ENCODE measurements at regions not wholly inside any gene's neighbourhood (a gene's known extent, or its start where the extent isn't known, plus 50 kb on each side); places are given as distances from the start of the nearest gene placed in this dataset.

GRCh38 chr5:94093300-94093699 is 351.9 kb upstream of the POU5F2 start (continued):
- no peak for TF ChIP-seq EP300 (IDR thresholded peaks at IDR 0.05; ENCODE audit: borderline replicate concordance in 1 of 2, low read depth in 2 of 2, low read length in 2 of 2)
- TF ChIP-seq TAF7 (optimal IDR thresholded peaks at IDR 0.05; ENCODE audit: borderline replicate concordance, low read depth, low read length) = no peak
- no peak for TF ChIP-seq SIX5 (IDR thresholded peaks at IDR 0.05; ENCODE audit: low read depth, low read length)

Measured in H1 (cell line).